GM12872 (cell line): ENCODE measurements at regions not wholly inside any gene's neighbourhood (a gene's known extent, or its start where the extent isn't known, plus 50 kb on each side); places are given as distances from the start of the nearest gene placed in this dataset.

ENCODE experiments used
- CTCF ChIP-seq: IDR thresholded peaks from 3 replicates; pipeline ENCODE4 v1.5.1; 2011; ENCODE audit warnings: low read depth, mild to moderate bottlenecking, low read length, moderate library complexity; ENCODE audit not compliant: insufficient read depth

DNA sequence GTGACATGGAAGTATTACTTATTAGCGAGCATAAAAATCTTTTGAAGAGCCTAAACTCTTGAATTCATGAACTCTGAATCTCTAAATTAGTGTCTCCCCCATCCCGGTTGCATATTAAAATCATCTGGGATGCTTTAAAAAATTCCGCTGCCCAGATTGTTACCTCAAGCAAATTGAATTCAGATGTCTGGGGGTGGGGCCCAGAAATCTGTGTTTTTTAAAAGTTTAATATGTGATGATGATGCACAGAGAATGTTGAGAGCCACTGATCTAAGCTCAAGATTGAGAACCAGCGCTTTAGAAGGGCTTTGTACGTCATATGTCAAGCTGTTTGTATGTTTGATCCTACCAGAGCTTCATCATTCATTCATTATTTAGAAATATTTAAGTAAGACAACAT is 446.8 kb downstream of the NUF2 start:
- TF ChIP-seq CTCF: no peak

- no peak for TF ChIP-seq CTCF
Observed at GRCh38 chr1:163770265-163770664, 448.5 kb downstream of the NUF2 start.

DNA sequence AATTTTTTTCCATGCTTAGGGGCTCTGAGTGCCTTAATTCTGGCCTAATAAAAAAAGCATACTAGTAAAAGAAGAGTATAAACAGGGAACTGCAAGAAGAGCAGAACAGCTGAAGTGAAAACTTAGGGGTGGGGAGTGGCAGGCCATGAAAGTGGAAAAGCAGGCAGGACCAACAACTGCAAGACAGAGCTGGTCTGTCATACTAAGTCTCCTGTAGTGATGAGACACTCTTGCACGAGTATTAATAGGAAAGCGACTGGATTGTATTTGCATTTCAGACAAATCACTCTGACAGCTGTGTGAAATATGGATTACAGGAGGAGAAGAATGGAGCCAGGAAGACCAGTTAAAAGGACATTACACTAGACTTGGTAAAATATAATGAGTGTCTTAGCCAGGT is 449.9 kb downstream of the NUF2 start:
- TF ChIP-seq CTCF: no peak

GRCh38 chr1:163772246-163772645 is 450.5 kb downstream of the NUF2 start:
- TF ChIP-seq CTCF: no peak

DNA sequence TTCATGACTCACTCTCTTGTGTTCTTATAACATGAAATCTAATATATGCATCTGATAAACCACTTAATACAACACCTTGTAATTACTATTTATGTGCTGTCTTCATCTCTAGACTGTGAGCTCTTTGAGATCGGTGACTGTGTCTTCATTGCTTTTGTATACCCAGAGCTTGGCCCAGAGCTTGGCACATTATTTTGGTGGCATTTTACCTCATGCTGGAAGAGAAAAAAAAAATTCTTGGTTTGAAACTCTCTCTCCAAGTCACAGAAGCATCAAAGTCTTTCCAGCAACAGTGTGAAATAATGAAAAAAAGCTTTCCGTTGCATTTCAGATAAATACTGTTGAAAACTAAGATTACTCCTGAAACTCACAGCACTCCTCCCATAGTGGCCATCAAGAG is 451.6 kb downstream of the NUF2 start:
- TF ChIP-seq CTCF: no peak

DNA sequence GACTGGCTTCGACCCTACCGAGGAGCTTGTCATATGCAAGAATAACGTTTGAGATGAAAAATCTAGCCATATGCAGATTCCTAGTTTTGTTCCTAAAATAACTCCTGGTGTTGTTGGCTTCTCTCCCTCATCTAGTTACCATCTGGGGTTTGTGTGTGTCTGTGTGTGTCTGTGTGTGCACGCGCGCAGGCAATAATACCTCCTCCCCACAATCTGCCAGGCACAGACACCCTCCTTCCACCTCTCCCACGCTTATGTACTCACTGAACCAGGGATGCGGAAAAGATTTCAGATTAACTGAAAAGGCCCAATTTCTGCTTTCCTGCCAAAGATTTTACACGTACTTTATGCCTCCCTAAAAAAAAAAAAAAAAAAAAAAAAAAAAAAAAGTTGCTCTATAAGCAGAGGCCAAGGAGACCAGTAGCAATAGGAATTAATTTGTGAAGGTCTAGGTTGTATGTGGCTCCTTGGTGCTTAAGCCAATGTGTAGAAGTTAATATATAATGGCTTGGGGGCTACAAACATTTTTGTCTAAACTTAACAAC is 452.7 kb downstream of the NUF2 start:
- no peak for TF ChIP-seq CTCF

- no peak for TF ChIP-seq CTCF
Observed at GRCh38 chr1:163774978-163775620, 453.3 kb downstream of the NUF2 start.
